ENCODE measurements at regions not wholly inside any gene's neighbourhood (a gene's known extent, or its start where the extent isn't known, plus 50 kb on each side); places are given as distances from the start of the nearest gene placed in this dataset.

DNA sequence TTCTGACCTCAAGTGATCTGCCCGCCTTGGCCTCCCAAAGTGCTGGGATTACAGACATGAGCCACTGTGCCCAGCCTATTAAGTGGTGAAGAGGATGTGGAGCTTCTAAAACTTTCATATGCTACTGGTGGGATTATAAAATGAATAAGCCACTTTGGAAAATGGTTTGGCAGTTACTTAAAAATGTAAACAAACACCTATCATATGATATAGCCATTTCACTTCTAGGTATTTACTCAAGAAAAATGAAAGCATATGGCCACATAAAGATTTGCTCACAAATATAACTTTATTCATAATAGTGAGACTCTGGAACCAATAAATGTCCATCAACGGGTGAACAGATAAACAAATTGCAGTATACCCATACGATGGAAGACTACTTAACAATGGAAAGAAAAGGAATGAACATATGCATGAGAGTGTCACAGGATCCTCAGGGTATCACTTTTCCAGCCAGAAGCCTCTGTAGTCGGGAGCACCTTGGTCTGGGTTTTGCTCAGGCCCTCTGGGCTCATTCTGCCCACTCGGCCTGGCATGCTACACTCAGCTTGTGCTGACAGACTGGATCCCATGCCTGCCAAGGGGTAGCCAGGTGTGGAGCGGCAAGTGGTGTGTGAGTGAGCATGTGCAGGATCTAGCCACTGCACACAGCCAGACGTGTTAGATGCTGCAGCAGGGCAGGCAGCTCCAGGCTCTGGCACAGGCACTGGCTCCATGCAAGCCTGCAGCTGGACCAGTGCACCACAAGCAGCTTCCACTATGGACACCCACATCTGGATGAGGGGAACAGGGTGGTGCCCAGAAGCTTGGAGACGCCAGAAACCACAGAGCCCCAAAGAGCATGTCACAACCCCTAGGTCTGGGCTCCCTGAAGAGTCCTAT lies 213.2 kb upstream of the DIO3 start:
- Mint-ChIP-seq H3K9me3 (peaks cover 3% of the 10 kb centered on the region), H3K27ac (no peak overlapping the region), H3K36me3 (ENCODE audit: low read depth) (no peaks in the 10 kb centered on the region), H3K4me3 (no peak overlapping the region), H3K4me1 (ENCODE audit: low read depth) (no peaks in the 10 kb centered on the region), H3K27me3 (peaks cover 13% of the 10 kb centered on the region)
- H3K4me1 ChIP-seq (ENCODE audit: insufficient read depth, low read length): no peaks in the 10 kb centered on the region
- H3K36me3 ChIP-seq (ENCODE audit: insufficient read depth, low read length): no peaks in the 10 kb centered on the region
- peaks cover 5 to 18% of the 10 kb centered on the region in 2 experiments for H3K9me3 ChIP-seq (ENCODE audit: control insufficient read depth in 1 of 2, insufficient read depth in 1 of 2, low read length in 2 of 2)
- intact Hi-C loops (cut with DNase I, micrococcal nuclease): no loop called here
- TF ChIP-seq, protein P1, sequence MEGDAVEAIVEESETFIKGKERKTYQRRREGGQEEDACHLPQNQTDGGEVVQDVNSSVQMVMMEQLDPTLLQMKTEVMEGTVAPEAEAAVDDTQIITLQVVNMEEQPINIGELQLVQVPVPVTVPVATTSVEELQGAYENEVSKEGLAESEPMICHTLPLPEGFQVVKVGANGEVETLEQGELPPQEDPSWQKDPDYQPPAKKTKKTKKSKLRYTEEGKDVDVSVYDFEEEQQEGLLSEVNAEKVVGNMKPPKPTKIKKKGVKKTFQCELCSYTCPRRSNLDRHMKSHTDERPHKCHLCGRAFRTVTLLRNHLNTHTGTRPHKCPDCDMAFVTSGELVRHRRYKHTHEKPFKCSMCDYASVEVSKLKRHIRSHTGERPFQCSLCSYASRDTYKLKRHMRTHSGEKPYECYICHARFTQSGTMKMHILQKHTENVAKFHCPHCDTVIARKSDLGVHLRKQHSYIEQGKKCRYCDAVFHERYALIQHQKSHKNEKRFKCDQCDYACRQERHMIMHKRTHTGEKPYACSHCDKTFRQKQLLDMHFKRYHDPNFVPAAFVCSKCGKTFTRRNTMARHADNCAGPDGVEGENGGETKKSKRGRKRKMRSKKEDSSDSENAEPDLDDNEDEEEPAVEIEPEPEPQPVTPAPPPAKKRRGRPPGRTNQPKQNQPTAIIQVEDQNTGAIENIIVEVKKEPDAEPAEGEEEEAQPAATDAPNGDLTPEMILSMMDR (IDR thresholded peaks at IDR 0.05): no peak
- H3K27me3 ChIP-seq (ENCODE audit: control insufficient read depth in 1 of 2, insufficient read depth in 2 of 2, low read length in 2 of 2): no peaks in the 10 kb centered on the region
- DNase-seq (no peak), ATAC-seq (ENCODE audit: poor library complexity) (no peak)
- ChIA-PET POLR2A (no interaction called here), CTCF (no interaction called here)
- H3K27ac ChIP-seq (ENCODE audit: low read depth in 1 of 2, low read length in 2 of 2): no peak overlapping the region
- H3K4me3 ChIP-seq (ENCODE audit: low read length): no peak overlapping the region

DNA sequence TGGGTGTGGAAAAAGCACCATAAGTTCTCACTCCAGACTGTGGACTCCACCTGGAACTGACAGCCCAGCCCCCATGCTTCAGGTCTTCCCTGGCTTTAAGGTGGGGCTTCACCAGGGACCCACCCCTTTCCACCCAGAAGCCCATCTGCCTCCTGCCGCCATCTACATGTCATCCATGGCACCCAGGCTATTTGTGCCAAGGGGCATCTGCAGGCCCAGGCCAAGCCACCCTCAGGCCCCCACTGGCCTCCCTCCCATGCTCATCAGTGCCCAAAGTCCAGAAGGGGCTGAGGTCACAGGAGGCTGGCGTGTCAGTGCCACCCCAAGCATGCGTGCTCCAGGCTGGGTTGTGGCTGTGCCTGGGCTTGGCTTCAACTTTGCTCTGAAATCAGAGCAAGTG lies 212.2 kb upstream of the DIO3 start:
- Histone ChIP-seq H3K27me3 (ENCODE audit: control insufficient read depth in 1 of 2, insufficient read depth in 2 of 2, low read length in 2 of 2) (no peaks in the 10 kb centered on the region), H3K4me3 (ENCODE audit: low read length) (no peak overlapping the region), H3K9me3 (ENCODE audit: control insufficient read depth in 1 of 2, insufficient read depth in 1 of 2, low read length in 2 of 2) (peaks cover 5 to 18% of the 10 kb centered on the region in 2 experiments), H3K27ac (ENCODE audit: low read depth in 1 of 2, low read length in 2 of 2) (no peak overlapping the region), H3K4me1 (ENCODE audit: insufficient read depth, low read length) (no peaks in the 10 kb centered on the region), H3K36me3 (ENCODE audit: insufficient read depth, low read length) (no peaks in the 10 kb centered on the region)
- intact Hi-C loops (cut with DNase I, micrococcal nuclease): no loop called here
- H3K27me3 Mint-ChIP-seq: peaks cover 9% of the 10 kb centered on the region
- H3K36me3 Mint-ChIP-seq (ENCODE audit: low read depth): no peaks in the 10 kb centered on the region
- no peak for ATAC-seq (ENCODE audit: poor library complexity)
- H3K27ac Mint-ChIP-seq: no peak overlapping the region
- CTCF ChIA-PET: no interaction called here
- H3K4me1 Mint-ChIP-seq (ENCODE audit: low read depth): no peaks in the 10 kb centered on the region
- TF ChIP-seq, protein P1 (IDR thresholded peaks at IDR 0.05): no peak
- no peak for DNase-seq
- H3K4me3 Mint-ChIP-seq: no peak overlapping the region
- POLR2A ChIA-PET: no interaction called here
- H3K9me3 Mint-ChIP-seq: peaks cover 4% of the 10 kb centered on the region

DNA sequence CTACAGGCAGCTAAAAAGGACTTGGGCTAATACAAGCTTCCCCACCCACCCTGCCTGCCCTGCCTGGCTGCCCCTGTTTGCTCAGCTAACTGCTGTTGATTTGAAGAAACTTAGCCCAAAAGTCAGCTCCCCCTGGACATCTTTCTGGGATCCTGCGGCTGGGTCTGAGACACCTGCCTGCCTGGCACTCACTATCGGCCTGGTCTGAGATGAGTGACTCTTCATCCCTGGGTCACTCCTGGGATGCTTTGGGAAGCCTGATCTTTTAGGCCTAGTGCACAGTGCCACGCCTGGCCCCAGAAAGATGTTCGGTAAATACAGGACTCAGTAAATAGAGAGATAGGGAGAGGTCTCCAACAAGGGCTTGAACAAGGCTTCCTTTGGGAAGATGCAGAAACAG lies 211.3 kb upstream of the DIO3 start:
- no peak for DNase-seq
- TF ChIP-seq, protein P1 (IDR thresholded peaks at IDR 0.05): no peak
- CTCF ChIA-PET: no interaction called here

More for the DNA sequence above, 211.3 kb upstream of the DIO3 start:
- Histone ChIP-seq H3K4me1 (ENCODE audit: insufficient read depth, low read length) (no peaks in the 10 kb centered on the region), H3K36me3 (ENCODE audit: insufficient read depth, low read length) (no peaks in the 10 kb centered on the region), H3K27ac (ENCODE audit: low read depth in 1 of 2, low read length in 2 of 2) (no peak overlapping the region), H3K9me3 (ENCODE audit: control insufficient read depth in 1 of 2, insufficient read depth in 1 of 2, low read length in 2 of 2) (peaks cover 10 to 22% of the 10 kb centered on the region in 2 experiments), H3K27me3 (ENCODE audit: control insufficient read depth in 1 of 2, insufficient read depth in 2 of 2, low read length in 2 of 2) (no peaks in the 10 kb centered on the region), H3K4me3 (ENCODE audit: low read length) (no peak overlapping the region)
- no peak overlapping the region for H3K4me3 Mint-ChIP-seq
- no peaks in the 10 kb centered on the region for H3K36me3 Mint-ChIP-seq (ENCODE audit: low read depth)
- intact Hi-C loops (cut with DNase I, micrococcal nuclease): no loop called here
- no peak for ATAC-seq (ENCODE audit: poor library complexity)
- no peak overlapping the region for H3K27ac Mint-ChIP-seq
- POLR2A ChIA-PET: no interaction called here
- H3K4me1 Mint-ChIP-seq (ENCODE audit: low read depth): no peaks in the 10 kb centered on the region
- peaks cover 11% of the 10 kb centered on the region for H3K27me3 Mint-ChIP-seq
- H3K9me3 Mint-ChIP-seq: peaks cover 7% of the 10 kb centered on the region

Measured in CD4-positive, alpha-beta T cell (primary cell).